ENCODE measurements at regions not wholly inside any gene's neighbourhood (a gene's known extent, or its start where the extent isn't known, plus 50 kb on each side); places are given as distances from the start of the nearest gene placed in this dataset.

DNA sequence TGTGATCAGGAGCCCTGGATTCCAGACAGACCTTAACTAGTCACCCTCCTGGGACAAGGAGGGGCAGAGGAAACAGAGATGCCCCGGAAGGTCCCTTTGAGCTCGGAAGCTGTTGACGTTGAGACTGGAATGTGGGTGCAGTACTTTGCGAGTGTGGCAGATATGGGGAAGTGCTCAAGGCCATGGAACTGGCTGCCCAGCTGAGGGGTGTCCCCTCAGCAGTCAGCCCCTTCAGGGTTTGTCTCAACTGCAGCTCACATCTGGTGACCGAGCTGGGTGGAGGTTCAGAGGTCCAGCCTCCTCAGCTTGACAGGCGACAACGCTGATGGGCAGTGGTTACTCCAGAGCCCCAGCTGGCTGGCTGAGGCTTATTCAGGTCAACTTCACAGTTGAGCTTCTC is 150.3 kb upstream of the SNX19 start:
- Histone ChIP-seq H3K27ac (ENCODE audit: insufficient read depth, low read length) (no peak overlapping the region), H3K4me2 (ENCODE audit: extremely low read depth, insufficient read depth, low read length) (no peak overlapping the region), H3K36me3 (ENCODE audit: control insufficient read depth, insufficient read depth, low read length) (no peaks in the 10 kb centered on the region), H4K20me1 (ENCODE audit: control insufficient read depth, extremely low read depth, insufficient read depth, low read length) (no peaks in the 10 kb centered on the region), H2AFZ (ENCODE audit: low read length) (no peak overlapping the region), H3K79me2 (ENCODE audit: control insufficient read depth, insufficient read depth, low read length) (no peaks in the 10 kb centered on the region), H3K27me3 (ENCODE audit: control insufficient read depth, insufficient read depth, low read length) (no peaks in the 10 kb centered on the region), H3K9ac (ENCODE audit: insufficient read depth, low read length) (no peak overlapping the region), H3K4me3 (replicated peaks in 1 of 4; ENCODE audit: control extremely low read depth in 1 of 4, insufficient read depth in 1 of 4, low read depth in 3 of 4, low read length in 4 of 4) (no peak overlapping the region), H3K4me1 (ENCODE audit: control insufficient read depth, extremely low read depth, insufficient read depth, low read length) (no peaks in the 10 kb centered on the region), H3K9me3 (ENCODE audit: control insufficient read depth, insufficient read depth, low read depth, low read length) (no peaks in the 10 kb centered on the region)
- no peak for DNase-seq (ENCODE audit: low read depth in 2 of 2)
- TF ChIP-seq, protein P1, sequence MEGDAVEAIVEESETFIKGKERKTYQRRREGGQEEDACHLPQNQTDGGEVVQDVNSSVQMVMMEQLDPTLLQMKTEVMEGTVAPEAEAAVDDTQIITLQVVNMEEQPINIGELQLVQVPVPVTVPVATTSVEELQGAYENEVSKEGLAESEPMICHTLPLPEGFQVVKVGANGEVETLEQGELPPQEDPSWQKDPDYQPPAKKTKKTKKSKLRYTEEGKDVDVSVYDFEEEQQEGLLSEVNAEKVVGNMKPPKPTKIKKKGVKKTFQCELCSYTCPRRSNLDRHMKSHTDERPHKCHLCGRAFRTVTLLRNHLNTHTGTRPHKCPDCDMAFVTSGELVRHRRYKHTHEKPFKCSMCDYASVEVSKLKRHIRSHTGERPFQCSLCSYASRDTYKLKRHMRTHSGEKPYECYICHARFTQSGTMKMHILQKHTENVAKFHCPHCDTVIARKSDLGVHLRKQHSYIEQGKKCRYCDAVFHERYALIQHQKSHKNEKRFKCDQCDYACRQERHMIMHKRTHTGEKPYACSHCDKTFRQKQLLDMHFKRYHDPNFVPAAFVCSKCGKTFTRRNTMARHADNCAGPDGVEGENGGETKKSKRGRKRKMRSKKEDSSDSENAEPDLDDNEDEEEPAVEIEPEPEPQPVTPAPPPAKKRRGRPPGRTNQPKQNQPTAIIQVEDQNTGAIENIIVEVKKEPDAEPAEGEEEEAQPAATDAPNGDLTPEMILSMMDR (conservative IDR thresholded peaks at IDR 0.05 in 1 of 2, IDR thresholded peaks at IDR 0.05 in 1 of 2; ENCODE audit: low read depth in 1 of 2, low read length in 2 of 2): no peak
- no peak for TF ChIP-seq EZH2 (IDR thresholded peaks at IDR 0.05; ENCODE audit: low read length, missing control alignments)

DNA sequence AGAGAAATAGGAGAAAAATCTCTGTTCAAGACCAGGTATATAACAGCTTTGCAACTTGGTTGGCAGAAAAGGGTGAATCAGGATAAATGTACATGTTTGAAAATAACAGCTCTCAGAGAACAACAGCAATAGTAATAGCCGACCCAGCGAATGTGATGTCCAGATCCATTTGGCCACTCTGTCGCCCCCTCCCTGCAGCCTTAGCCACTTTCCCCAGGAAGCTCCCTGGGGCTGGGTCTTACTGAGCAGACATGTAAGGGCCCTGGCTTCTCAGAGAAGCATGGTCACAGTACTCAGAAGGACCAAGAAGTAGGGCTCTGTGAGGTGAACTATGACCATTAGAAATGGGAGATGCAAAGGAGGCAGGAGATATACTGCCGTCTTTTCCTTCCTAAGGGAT is 154.1 kb upstream of the SNX19 start:
- Histone ChIP-seq H3K27me3 (ENCODE audit: control insufficient read depth, insufficient read depth, low read length) (no peaks in the 10 kb centered on the region), H3K9me3 (ENCODE audit: control insufficient read depth, insufficient read depth, low read depth, low read length) (no peaks in the 10 kb centered on the region), H2AFZ (ENCODE audit: low read length) (no peak overlapping the region), H3K4me2 (ENCODE audit: extremely low read depth, insufficient read depth, low read length) (no peak overlapping the region), H3K4me3 (replicated peaks in 1 of 4; ENCODE audit: control extremely low read depth in 1 of 4, insufficient read depth in 1 of 4, low read depth in 3 of 4, low read length in 4 of 4) (no peak overlapping the region), H3K27ac (ENCODE audit: insufficient read depth, low read length) (no peak overlapping the region), H3K36me3 (ENCODE audit: control insufficient read depth, insufficient read depth, low read length) (no peaks in the 10 kb centered on the region), H3K9ac (ENCODE audit: insufficient read depth, low read length) (no peak overlapping the region), H3K4me1 (ENCODE audit: control insufficient read depth, extremely low read depth, insufficient read depth, low read length) (peaks cover 2% of the 10 kb centered on the region), H3K79me2 (ENCODE audit: control insufficient read depth, insufficient read depth, low read length) (no peaks in the 10 kb centered on the region), H4K20me1 (ENCODE audit: control insufficient read depth, extremely low read depth, insufficient read depth, low read length) (no peaks in the 10 kb centered on the region)
- no peak for TF ChIP-seq EZH2 (IDR thresholded peaks at IDR 0.05; ENCODE audit: low read length, missing control alignments)
- TF ChIP-seq, protein P1 (conservative IDR thresholded peaks at IDR 0.05 in 1 of 2, IDR thresholded peaks at IDR 0.05 in 1 of 2; ENCODE audit: low read depth in 1 of 2, low read length in 2 of 2): peak in 1 of 2 donors; percentile 2
- DNase-seq (ENCODE audit: low read depth in 2 of 2): no peak

DNA sequence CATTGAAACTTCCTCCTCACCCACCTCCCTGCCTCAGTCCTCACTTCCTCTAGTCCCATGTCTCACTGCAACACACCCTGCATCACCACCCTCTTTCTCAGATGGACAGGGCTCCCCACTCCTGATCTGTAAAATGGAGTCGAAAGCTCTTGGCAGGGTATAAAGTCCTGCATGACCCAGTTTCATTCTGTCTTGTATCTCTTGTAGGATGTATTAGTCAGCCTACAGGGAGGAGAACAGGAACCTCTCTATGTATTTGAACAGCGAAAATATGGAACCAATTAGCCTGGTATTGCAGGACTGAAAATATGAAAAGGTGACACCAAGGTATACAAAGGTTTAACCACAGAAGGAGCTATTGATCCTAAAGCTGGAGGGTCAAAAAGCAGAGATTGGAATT is 156.9 kb upstream of the SNX19 start:
- H2AFZ ChIP-seq (ENCODE audit: low read length): no peak overlapping the region
- no peaks in the 10 kb centered on the region for H3K27me3 ChIP-seq (ENCODE audit: control insufficient read depth, insufficient read depth, low read length)
- TF ChIP-seq, protein P1 (conservative IDR thresholded peaks at IDR 0.05 in 1 of 2, IDR thresholded peaks at IDR 0.05 in 1 of 2; ENCODE audit: low read depth in 1 of 2, low read length in 2 of 2): no peak
- no peak for TF ChIP-seq EZH2 (IDR thresholded peaks at IDR 0.05; ENCODE audit: low read length, missing control alignments)
- H4K20me1 ChIP-seq (ENCODE audit: control insufficient read depth, extremely low read depth, insufficient read depth, low read length): no peaks in the 10 kb centered on the region
- H3K9me3 ChIP-seq (ENCODE audit: control insufficient read depth, insufficient read depth, low read depth, low read length): no peaks in the 10 kb centered on the region
- H3K36me3 ChIP-seq (ENCODE audit: control insufficient read depth, insufficient read depth, low read length): no peaks in the 10 kb centered on the region
- H3K4me2 ChIP-seq (ENCODE audit: extremely low read depth, insufficient read depth, low read length): no peak overlapping the region
- H3K9ac ChIP-seq (ENCODE audit: insufficient read depth, low read length): no peak overlapping the region
- no peak overlapping the region for H3K4me3 ChIP-seq (replicated peaks in 1 of 4; ENCODE audit: control extremely low read depth in 1 of 4, insufficient read depth in 1 of 4, low read depth in 3 of 4, low read length in 4 of 4)
- no peaks in the 10 kb centered on the region for H3K79me2 ChIP-seq (ENCODE audit: control insufficient read depth, insufficient read depth, low read length)
- H3K4me1 ChIP-seq (ENCODE audit: control insufficient read depth, extremely low read depth, insufficient read depth, low read length): peaks cover 2% of the 10 kb centered on the region
- no peak overlapping the region for H3K27ac ChIP-seq (ENCODE audit: insufficient read depth, low read length)
- DNase-seq (ENCODE audit: low read depth in 2 of 2): no peak
